ENCODE measurements at regions not wholly inside any gene's neighbourhood (a gene's known extent, or its start where the extent isn't known, plus 50 kb on each side); places are given as distances from the start of the nearest gene placed in this dataset.

DNA sequence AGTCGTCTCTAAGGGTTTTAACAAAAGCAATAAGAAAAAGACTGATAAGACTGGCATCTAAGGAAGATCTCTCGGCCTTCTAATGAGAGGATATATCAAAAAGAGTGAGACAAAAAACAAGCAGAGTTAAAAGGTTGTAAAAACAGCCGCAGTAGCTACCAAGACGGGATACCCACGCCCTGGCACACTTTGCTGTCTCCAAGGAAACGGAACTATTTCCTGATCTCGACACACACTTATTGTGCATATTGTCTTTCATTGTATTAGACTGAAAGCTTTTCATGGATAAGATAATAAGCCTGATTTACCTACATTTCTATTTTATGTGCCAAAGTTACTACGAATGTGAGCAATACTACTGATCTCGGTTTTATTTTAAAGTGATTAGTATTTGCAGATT lies 161.5 kb upstream of the MCTP2 start:
- Histone ChIP-seq H2AFZ (ENCODE audit: low read depth, low read length) (no peak overlapping the region), H3K79me2 (ENCODE audit: insufficient read depth, low read length) (no peaks in the 10 kb centered on the region), H4K20me1 (ENCODE audit: insufficient read depth, low read length) (no peaks in the 10 kb centered on the region), H3K27ac (ENCODE audit: low read depth, low read length) (no peak overlapping the region), H3K9ac (ENCODE audit: low read length) (no peak overlapping the region), H3K4me3 (ENCODE audit: insufficient read depth, low read depth, low read length) (no peak overlapping the region), H3K27me3 (ENCODE audit: insufficient read depth, low read length) (no peaks in the 10 kb centered on the region), H3K4me1 (ENCODE audit: insufficient read depth, low read length) (peaks cover 11% of the 10 kb centered on the region), H3K36me3 (ENCODE audit: insufficient read depth, low read length) (no peaks in the 10 kb centered on the region), H3K4me2 (ENCODE audit: low read length) (peak overlapping the region; percentile 65), H3K9me3 (ENCODE audit: insufficient read depth, low read depth, low read length) (no peaks in the 10 kb centered on the region)
- TF ChIP-seq, protein P1, sequence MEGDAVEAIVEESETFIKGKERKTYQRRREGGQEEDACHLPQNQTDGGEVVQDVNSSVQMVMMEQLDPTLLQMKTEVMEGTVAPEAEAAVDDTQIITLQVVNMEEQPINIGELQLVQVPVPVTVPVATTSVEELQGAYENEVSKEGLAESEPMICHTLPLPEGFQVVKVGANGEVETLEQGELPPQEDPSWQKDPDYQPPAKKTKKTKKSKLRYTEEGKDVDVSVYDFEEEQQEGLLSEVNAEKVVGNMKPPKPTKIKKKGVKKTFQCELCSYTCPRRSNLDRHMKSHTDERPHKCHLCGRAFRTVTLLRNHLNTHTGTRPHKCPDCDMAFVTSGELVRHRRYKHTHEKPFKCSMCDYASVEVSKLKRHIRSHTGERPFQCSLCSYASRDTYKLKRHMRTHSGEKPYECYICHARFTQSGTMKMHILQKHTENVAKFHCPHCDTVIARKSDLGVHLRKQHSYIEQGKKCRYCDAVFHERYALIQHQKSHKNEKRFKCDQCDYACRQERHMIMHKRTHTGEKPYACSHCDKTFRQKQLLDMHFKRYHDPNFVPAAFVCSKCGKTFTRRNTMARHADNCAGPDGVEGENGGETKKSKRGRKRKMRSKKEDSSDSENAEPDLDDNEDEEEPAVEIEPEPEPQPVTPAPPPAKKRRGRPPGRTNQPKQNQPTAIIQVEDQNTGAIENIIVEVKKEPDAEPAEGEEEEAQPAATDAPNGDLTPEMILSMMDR (IDR thresholded peaks at IDR 0.05; ENCODE audit: insufficient read depth, low read depth, low read length) = no peak
- no peak for TF ChIP-seq EZH2 (IDR thresholded peaks at IDR 0.05; ENCODE audit: insufficient read depth, low read length)
- no peak for DNase-seq (ENCODE audit: low read depth)
- Mint-ChIP-seq H3K27ac (ENCODE audit: unreplicated experiment) (no peak overlapping the region), H3K36me3 (ENCODE audit: low read depth, unreplicated experiment) (no peaks in the 10 kb centered on the region), H3K27me3 (ENCODE audit: low read depth, unreplicated experiment) (no peaks in the 10 kb centered on the region), H3K4me1 (ENCODE audit: low read depth, unreplicated experiment) (peaks cover 7% of the 10 kb centered on the region), H3K9me3 (ENCODE audit: unreplicated experiment) (peaks cover 11% of the 10 kb centered on the region), H3K4me3 (ENCODE audit: unreplicated experiment) (no peak overlapping the region)
- FAIRE-seq = no peak

DNA sequence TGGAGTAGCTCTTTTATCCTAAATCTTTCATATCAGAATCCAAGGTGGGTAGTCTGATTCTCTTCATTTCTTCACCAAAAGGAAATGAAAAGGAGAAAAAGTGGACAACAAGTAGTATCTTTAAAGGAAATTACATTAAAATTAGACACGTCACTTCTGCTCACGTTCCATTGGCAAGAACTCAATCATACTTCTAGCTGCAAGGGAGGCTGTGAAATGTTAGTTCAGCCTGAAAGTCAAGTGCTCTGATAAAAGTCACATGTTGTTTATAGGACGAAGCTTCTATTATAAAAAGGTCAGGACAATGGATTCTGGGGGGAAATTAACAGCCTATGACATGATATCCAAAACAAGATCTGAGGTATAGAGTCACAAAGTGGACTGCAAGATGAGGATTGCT lies 164.6 kb upstream of the MCTP2 start:
- Mint-ChIP-seq H3K4me3 (ENCODE audit: unreplicated experiment) (no peak overlapping the region), H3K27me3 (ENCODE audit: low read depth, unreplicated experiment) (no peaks in the 10 kb centered on the region), H3K27ac (ENCODE audit: unreplicated experiment) (no peak overlapping the region), H3K9me3 (ENCODE audit: unreplicated experiment) (peaks cover 11% of the 10 kb centered on the region), H3K4me1 (ENCODE audit: low read depth, unreplicated experiment) (peaks cover 7% of the 10 kb centered on the region), H3K36me3 (ENCODE audit: low read depth, unreplicated experiment) (no peaks in the 10 kb centered on the region)
- Histone ChIP-seq H4K20me1 (ENCODE audit: insufficient read depth, low read length) (no peaks in the 10 kb centered on the region), H3K4me3 (ENCODE audit: insufficient read depth, low read depth, low read length) (no peak overlapping the region), H3K36me3 (ENCODE audit: insufficient read depth, low read length) (no peaks in the 10 kb centered on the region), H3K27me3 (ENCODE audit: insufficient read depth, low read length) (no peaks in the 10 kb centered on the region), H3K4me2 (ENCODE audit: low read length) (no peak overlapping the region), H3K27ac (ENCODE audit: low read depth, low read length) (no peak overlapping the region), H3K79me2 (ENCODE audit: insufficient read depth, low read length) (no peaks in the 10 kb centered on the region), H3K9me3 (ENCODE audit: insufficient read depth, low read depth, low read length) (no peaks in the 10 kb centered on the region), H2AFZ (ENCODE audit: low read depth, low read length) (no peak overlapping the region), H3K9ac (ENCODE audit: low read length) (no peak overlapping the region), H3K4me1 (ENCODE audit: insufficient read depth, low read length) (peaks cover 11% of the 10 kb centered on the region)
- DNase-seq (ENCODE audit: low read depth) = no peak
- no peak for TF ChIP-seq EZH2 (IDR thresholded peaks at IDR 0.05; ENCODE audit: insufficient read depth, low read length)
- TF ChIP-seq, protein P1 (IDR thresholded peaks at IDR 0.05; ENCODE audit: insufficient read depth, low read depth, low read length) = no peak
- no peak for FAIRE-seq

DNA sequence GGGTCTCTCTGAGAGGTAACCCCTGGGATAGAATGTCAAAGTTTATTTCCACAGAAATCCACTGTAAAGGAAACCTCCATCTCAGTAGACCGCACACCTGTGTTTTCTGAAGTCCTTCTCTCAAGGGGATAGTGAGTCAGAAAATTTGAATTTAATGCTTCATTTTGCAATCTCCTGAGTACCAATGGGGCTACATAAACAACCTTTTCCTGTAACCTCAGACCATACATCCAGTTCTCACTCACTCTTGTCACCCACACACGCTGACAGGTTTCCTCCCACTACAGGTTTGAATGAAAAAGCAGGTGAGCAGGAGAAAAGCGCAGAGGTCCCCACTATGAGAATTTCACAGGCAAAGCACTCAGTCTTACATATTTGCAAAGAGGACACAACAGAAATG lies 165.3 kb upstream of the MCTP2 start:
- H3K9ac ChIP-seq (ENCODE audit: low read length) = no peak overlapping the region
- no peaks in the 10 kb centered on the region for H3K9me3 ChIP-seq (ENCODE audit: insufficient read depth, low read depth, low read length)
- no peak for TF ChIP-seq EZH2 (IDR thresholded peaks at IDR 0.05; ENCODE audit: insufficient read depth, low read length)
- TF ChIP-seq, protein P1 (IDR thresholded peaks at IDR 0.05; ENCODE audit: insufficient read depth, low read depth, low read length) = no peak
- no peak for DNase-seq (ENCODE audit: low read depth)
- H3K27ac Mint-ChIP-seq (ENCODE audit: unreplicated experiment) = no peak overlapping the region
- peaks cover 11% of the 10 kb centered on the region for H3K4me1 ChIP-seq (ENCODE audit: insufficient read depth, low read length)
- H3K4me1 Mint-ChIP-seq (ENCODE audit: low read depth, unreplicated experiment) = peaks cover 7% of the 10 kb centered on the region
- H3K27me3 ChIP-seq (ENCODE audit: insufficient read depth, low read length) = no peaks in the 10 kb centered on the region
- FAIRE-seq = no peak
- H3K4me3 Mint-ChIP-seq (ENCODE audit: unreplicated experiment) = no peak overlapping the region
- H3K4me2 ChIP-seq (ENCODE audit: low read length) = no peak overlapping the region
- no peaks in the 10 kb centered on the region for H3K36me3 Mint-ChIP-seq (ENCODE audit: low read depth, unreplicated experiment)
- H3K36me3 ChIP-seq (ENCODE audit: insufficient read depth, low read length) = no peaks in the 10 kb centered on the region
- H3K27ac ChIP-seq (ENCODE audit: low read depth, low read length) = no peak overlapping the region
- H2AFZ ChIP-seq (ENCODE audit: low read depth, low read length) = no peak overlapping the region
- peaks cover 11% of the 10 kb centered on the region for H3K9me3 Mint-ChIP-seq (ENCODE audit: unreplicated experiment)
- H3K27me3 Mint-ChIP-seq (ENCODE audit: low read depth, unreplicated experiment) = no peaks in the 10 kb centered on the region
- no peaks in the 10 kb centered on the region for H4K20me1 ChIP-seq (ENCODE audit: insufficient read depth, low read length)
- no peak overlapping the region for H3K4me3 ChIP-seq (ENCODE audit: insufficient read depth, low read depth, low read length)
- no peaks in the 10 kb centered on the region for H3K79me2 ChIP-seq (ENCODE audit: insufficient read depth, low read length)
